ENCODE measurements at regions not wholly inside any gene's neighbourhood (a gene's known extent, or its start where the extent isn't known, plus 50 kb on each side); places are given as distances from the start of the nearest gene placed in this dataset.
"Not testable (repeated sequence)": the region's sequence is repeated elsewhere in the genome, so short reads cannot be mapped to it uniquely, and the experiment has no call there.

- ATAC-seq, result no peak
These were observed 637.8 kb upstream of the EYS start for GRCh38 chr6:66344796-66345195.

- no peak for ATAC-seq
These were observed 633.7 kb upstream of the EYS start for GRCh38 chr6:66340736-66341135.

GRCh38 chr6:66336176-66336575, 629.1 kb upstream of the EYS start:
- no peak for ATAC-seq

GRCh38 chr6:66328200-66328599, 621.2 kb upstream of the EYS start:
- no peak for ATAC-seq

- ATAC-seq, result no peak
These were observed 619.2 kb upstream of the EYS start for GRCh38 chr6:66326228-66326627.

GRCh38 chr6:66321017-66321416, 614.0 kb upstream of the EYS start:
- ATAC-seq, result no peak

- no peak for ATAC-seq
These were observed 600.5 kb upstream of the EYS start for GRCh38 chr6:66307490-66307889.

- no peak for ATAC-seq
These were observed 584.9 kb upstream of the EYS start for GRCh38 chr6:66291905-66292304.

GRCh38 chr6:66289889-66290288, 582.9 kb upstream of the EYS start:
- no peak for ATAC-seq

- no peak for ATAC-seq
These were observed 571.1 kb upstream of the EYS start for GRCh38 chr6:66278115-66278514.

- ATAC-seq, result no peak
These were observed 570.4 kb upstream of the EYS start for GRCh38 chr6:66277400-66277799.

- ATAC-seq, result no peak
These were observed 558.7 kb upstream of the EYS start for GRCh38 chr6:66265737-66266136.

- no peak for ATAC-seq
These were observed 557.4 kb upstream of the EYS start for GRCh38 chr6:66264376-66264775.

- ATAC-seq, result not testable (repeated sequence)
These were observed 551.9 kb upstream of the EYS start for GRCh38 chr6:66258731-66259487.

- ATAC-seq, result no peak
These were observed 538.2 kb upstream of the EYS start for GRCh38 chr6:66245231-66245630.

GRCh38 chr6:66238851-66239250, 531.8 kb upstream of the EYS start:
- no peak for ATAC-seq

- ATAC-seq, result no peak
These were observed 525.9 kb upstream of the EYS start for GRCh38 chr6:66232890-66233289.

GRCh38 chr6:66230591-66230990, 523.6 kb upstream of the EYS start:
- no peak for ATAC-seq

GRCh38 chr6:66226109-66226508, 519.1 kb upstream of the EYS start:
- no peak for ATAC-seq

- ATAC-seq, result no peak
These were observed 503.9 kb upstream of the EYS start for GRCh38 chr6:66210964-66211363.

GRCh38 chr6:66200390-66200789, 493.4 kb upstream of the EYS start:
- no peak for ATAC-seq

GRCh38 chr6:66199171-66199570, 492.1 kb upstream of the EYS start:
- ATAC-seq, result no peak

- ATAC-seq, result no peak
These were observed 491.1 kb upstream of the EYS start for GRCh38 chr6:66198062-66198624.

- ATAC-seq, result no peak
These were observed 483.8 kb upstream of the EYS start for GRCh38 chr6:66190858-66191257.

- no peak for ATAC-seq
These were observed 482.9 kb upstream of the EYS start for GRCh38 chr6:66189915-66190314.

Measured in activated CD4-positive, CD25-positive, alpha-beta regulatory T cell treated with anti-CD3 and anti-CD28 coated beads, Interleukin-2, amount 50 U/mL, for 24 hours (primary cell).